Fibroblast of gingiva (primary cell): ENCODE measurements at regions not wholly inside any gene's neighbourhood (a gene's known extent, or its start where the extent isn't known, plus 50 kb on each side); places are given as distances from the start of the nearest gene placed in this dataset.
"Not testable (repeated sequence)": the region's sequence is repeated elsewhere in the genome, so short reads cannot be mapped to it uniquely, and the experiment has no call there.

ENCODE experiments used
- DNase-seq: peaks from one replicate; pipeline ENCODE4 v3.0.0-alpha.2; 2011; ENCODE audit warnings: low read depth

DNA sequence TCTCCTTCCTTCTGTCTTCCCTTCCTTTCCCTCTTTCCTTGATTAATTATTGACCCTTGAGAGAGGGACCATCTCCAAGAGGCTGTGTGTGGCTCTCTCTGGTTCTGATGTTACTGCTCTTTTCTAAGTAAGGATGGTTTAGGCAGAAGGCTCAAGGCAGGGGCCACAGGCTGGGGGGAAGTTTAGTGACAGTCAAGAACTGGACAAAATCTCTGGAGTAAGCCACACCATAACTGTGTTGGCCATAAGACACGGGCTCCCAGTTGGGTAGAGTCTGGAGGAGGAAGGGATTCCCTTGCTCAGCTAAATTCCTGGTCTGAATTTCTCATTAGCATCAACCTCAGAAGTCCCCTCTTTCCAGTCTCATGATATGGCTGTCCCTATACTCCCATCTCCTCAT, 74.7 kb downstream of the BUD13 start:
- no peak for DNase-seq

- no peak for DNase-seq
These were observed 75.1 kb downstream of the BUD13 start for GRCh38 chr11:116697639-116698038.

- DNase-seq, result no peak
These were observed 75.8 kb downstream of the BUD13 start for GRCh38 chr11:116697011-116697410.

DNA sequence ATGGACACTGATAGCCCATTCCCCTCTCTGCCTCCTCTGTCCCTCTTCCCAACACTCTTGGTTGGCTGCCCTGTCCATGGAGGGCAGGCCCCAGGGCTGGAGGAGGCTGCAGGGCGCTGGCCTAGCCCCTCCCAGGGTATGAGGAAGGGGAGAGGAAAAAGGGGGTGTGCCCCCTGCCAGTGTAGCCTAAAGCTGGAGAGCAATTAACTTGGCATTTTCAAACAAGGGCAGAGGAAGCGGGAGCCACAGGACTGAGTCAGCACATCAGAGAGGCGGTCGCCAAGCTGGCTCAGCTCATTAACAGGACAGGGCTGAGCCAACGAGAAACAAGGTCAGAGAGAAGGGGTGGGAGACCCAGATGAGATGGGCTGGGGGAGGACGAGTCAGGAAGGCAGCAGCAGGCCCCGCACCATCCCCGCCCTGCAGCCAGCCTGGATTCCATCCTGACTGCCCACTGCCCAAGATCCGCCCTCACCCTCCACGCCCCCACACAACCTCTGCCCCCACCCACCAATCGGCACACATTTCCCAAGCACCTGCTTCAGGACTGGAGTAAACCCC, 76.3 kb downstream of the BUD13 start:
- no peak for DNase-seq

GRCh38 chr11:116695657-116696254, 77.0 kb downstream of the BUD13 start:
- no peak for DNase-seq

DNA sequence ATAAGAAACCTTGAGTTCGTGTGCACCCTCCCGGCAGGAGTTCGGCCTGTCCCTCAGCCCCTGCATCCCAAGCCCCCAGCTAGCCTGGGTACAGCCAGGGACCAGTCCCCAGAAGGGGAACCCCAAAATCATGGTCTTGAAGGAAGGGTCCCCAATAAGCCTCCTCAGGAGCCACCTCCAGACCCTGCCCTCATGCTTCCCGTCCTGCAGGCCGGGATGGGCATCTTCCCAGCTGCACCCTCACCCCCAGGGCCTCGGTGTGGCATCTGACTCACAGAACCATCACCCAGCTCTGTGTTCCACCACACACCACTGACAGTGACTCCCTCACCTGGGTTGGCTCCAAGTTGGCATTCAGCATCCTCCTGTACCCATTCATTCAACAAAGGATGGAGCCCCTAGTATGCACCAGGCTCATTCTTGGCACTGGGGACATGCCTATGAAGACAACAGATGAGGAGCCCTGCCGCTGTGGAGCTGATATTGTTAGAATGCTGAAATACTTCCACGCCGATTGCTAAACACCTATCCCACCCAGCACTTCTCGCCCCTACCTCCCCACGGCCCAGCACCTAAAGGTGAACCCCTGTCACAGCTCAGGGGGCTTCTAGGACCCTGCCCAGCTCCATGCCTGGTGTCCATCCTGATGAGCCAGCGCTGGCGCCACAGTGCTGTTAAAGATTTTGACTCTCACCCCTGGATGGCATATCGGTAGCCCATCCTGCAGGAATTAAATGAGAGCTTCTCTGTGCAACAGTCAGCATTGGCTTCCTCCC, 77.8 kb downstream of the BUD13 start:
- no peak for DNase-seq

GRCh38 chr11:116694349-116694725, 78.5 kb downstream of the BUD13 start:
- no peak for DNase-seq

- no peak for DNase-seq
These were observed 79.0 kb downstream of the BUD13 start for GRCh38 chr11:116693593-116694348.

DNA sequence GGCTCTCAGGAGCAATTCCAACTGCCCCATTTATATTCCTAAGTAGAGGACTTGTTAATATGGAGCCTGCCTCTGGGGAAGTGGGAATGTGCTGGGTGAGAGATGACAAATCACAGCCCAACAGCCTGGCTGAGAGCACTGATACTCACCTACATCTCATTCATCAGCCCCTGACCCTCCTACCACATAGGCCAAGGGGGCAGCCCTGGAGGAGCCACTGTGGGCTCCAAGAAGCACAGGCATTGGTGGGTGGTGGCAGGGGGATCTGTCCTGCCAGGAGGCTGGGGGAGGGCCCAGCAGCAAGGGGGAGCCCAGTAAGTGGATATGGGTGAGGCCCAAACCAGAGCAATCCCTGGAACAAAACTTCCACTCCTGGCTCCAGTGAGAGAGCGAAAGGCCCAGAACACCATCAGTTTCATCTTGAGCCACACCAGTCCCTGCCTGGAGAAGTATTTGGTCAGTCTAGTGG, 79.7 kb downstream of the BUD13 start:
- no peak for DNase-seq

DNA sequence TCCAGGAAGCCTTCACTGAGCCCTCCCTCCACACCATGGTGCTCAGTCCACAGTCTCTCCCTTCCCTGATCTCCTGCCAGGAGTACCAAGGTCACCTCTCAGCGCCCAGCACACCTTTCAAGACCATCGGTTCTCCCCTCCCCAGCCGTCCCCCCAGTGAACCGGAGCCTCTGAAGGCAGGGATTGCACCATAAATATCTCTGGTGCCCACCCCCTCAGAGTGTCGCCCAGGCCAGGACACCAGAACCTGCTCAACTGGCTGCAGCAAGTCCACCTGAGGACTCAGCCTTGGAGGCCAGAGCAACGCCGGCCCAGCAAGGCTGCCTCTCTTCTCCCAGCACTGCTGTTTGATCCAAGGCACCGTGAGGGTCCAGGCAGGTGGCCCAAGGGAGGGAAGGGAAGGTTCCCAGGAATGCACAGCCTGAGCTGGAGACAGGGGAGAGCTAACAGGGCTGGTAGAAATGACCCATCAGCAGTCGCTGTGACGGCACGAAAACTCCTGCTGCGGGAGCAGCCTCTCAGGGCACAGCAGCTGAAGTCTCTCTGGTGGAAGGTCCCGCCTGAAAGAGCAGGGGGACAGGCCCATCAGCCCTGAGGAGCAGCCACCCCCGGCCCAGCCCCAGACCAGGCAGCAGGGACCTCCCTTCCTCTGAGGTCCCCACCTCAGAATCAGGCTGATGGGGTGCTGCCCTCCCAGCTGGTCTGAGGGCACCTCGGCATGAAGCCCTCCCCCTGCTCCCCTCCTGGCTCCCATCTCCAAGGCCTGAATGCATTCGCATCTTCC, 80.3 kb downstream of the BUD13 start:
- DNase-seq, result no peak

DNA sequence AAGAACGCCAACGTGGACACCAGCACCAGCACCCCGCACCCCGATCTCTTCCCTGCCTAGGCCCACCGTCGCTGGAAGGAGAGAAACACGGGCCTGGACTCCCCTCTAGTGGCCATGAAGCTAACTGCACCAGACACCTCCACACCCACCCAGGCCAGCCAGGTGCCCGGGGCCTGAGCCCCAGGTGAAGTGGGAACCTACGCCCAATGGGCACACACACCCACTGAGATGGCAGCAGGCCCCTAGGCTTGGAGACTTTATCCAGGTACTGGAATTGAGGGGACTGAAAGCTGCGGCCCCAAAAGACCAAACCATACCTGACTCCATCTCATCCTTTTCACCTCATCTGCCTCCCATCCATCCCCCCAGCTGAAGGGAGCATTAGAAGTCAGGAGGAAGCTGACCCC, 81.0 kb downstream of the BUD13 start:
- DNase-seq, result no peak

- no peak for DNase-seq
These were observed 82.2 kb downstream of the BUD13 start for GRCh38 chr11:116690611-116691010.

- no peak for DNase-seq
These were observed 83.2 kb downstream of the BUD13 start for GRCh38 chr11:116689413-116690127.

- no peak for DNase-seq
These were observed 84.6 kb downstream of the BUD13 start for GRCh38 chr11:116688202-116688540.

DNA sequence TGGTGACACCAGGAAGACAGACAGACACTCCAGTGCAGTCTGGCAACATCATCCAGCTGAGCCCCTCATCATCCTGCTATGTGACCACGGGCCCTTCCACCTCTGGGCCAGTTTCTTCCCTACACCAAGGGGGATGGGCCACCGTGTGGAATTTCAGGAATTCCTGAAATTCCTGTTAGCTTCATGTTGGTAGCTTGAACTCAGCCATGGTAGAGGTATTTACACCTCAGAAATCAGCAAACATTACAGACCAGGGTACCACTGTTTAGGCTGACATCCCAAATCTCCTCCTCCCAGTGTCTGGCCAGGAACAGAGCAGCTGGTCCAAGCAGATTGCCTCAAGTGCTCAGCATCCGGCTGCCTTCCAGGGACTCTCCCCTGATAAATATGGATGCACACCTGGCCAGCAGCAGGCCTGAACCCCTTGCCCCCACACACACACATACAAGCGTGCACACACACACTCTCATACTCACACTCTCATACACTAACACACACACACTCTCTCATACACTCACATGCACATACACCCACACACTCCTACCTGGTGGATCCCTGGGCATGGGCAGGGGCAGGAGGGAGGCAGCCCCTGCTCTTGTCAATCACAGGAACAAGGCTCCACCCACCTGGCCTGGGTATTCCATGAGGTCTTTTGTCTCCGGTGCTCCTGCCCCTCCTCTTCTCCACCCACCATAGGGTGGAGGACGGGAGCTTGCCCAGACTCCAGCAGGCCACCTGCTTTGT, 85.2 kb downstream of the BUD13 start:
- DNase-seq, result no peak

DNA sequence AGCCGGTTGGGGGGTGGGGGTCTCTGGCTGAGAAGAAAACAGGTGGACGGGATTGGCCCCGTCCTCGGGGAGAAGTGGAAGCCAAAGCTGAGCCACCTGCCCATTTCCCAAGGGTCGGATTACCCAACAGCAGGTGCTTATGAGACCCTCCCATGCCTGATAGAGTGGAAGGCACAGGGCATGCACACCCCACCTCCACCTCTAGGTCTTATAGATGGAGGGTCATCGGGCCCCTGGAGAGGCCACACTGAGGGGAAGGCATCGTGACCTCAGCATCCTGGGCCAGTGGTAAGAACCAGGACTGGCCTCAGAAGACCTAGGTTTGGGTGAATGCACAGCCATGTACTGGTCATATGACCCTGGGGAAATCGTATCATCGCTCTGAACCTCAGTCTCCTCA, 85.9 kb downstream of the BUD13 start:
- no peak for DNase-seq

- DNase-seq, result no peak
These were observed 88.8 kb downstream of the BUD13 start for GRCh38 chr11:116683982-116684381.

- DNase-seq, result no peak
These were observed 92.2 kb downstream of the BUD13 start for GRCh38 chr11:116680349-116681125.

DNA sequence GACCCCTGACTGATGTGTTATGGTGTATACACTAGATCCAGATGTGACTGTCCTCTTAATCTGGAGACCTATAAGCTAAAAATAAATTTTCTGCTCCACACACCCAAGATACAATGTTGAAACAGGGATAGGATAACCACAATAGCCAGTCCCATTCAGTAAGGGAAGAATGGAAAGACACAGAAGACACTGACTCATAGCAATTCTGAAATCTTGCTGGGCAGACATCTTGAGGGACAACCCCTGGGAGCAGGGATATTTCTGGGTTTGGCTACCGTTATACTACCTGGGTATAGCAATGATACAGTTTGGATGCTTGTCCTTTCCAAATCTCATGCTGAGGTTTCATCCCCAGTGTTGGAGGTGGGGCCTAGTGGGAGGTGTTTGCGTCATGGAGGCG, 93.9 kb downstream of the BUD13 start:
- no peak for DNase-seq

DNA sequence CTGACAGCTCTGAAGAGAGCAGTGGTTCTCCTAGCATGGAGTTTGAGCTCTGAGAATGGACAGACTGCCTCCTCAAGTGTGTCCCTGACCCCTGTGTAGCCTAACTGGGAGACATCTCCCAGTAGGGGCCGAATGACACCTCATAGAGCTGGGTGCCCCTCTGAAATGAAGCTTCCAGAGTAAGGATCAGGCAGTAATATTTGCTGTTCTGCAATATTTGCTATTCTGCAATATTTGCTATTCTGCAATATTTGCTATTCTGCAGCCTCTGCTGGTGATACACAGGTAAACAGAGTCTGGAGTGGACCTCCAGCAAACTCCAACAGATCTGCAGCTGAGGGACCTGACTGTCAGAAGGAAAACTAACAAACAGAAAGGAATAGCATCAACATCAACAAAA, 105.5 kb downstream of the BUD13 start:
- DNase-seq, result not testable (repeated sequence)
